ENCODE measurements at regions not wholly inside any gene's neighbourhood (a gene's known extent, or its start where the extent isn't known, plus 50 kb on each side); places are given as distances from the start of the nearest gene placed in this dataset.

- TF ChIP-seq, protein P1, sequence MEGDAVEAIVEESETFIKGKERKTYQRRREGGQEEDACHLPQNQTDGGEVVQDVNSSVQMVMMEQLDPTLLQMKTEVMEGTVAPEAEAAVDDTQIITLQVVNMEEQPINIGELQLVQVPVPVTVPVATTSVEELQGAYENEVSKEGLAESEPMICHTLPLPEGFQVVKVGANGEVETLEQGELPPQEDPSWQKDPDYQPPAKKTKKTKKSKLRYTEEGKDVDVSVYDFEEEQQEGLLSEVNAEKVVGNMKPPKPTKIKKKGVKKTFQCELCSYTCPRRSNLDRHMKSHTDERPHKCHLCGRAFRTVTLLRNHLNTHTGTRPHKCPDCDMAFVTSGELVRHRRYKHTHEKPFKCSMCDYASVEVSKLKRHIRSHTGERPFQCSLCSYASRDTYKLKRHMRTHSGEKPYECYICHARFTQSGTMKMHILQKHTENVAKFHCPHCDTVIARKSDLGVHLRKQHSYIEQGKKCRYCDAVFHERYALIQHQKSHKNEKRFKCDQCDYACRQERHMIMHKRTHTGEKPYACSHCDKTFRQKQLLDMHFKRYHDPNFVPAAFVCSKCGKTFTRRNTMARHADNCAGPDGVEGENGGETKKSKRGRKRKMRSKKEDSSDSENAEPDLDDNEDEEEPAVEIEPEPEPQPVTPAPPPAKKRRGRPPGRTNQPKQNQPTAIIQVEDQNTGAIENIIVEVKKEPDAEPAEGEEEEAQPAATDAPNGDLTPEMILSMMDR (conservative IDR thresholded peaks at IDR 0.05), result no peak
- no peak for TF ChIP-seq ZFX (IDR thresholded peaks at IDR 0.05)
Observed at GRCh38 chr4:155042014-155042413, 166.4 kb upstream of the NPY2R start.
